ENCODE measurements at regions not wholly inside any gene's neighbourhood (a gene's known extent, or its start where the extent isn't known, plus 50 kb on each side); places are given as distances from the start of the nearest gene placed in this dataset.

DNA sequence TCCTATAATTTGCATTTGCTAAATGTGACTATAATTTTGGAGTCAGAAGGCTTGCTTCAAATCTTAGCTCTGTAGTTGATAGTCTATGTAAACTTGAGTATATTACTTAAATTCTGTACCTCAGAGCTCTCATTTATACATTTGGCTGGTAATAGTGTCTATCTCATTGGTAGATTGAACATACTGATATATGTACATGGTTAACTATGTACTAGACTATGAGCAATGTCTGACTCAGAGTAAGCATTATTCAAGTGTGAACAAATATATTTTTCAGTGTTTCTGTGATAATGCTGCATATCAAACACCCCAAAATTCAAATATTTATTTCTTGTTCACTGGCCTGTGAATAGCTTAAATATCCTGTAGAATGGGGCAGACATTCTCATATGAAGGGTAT lies 1568.9 kb upstream of the PABPC4L start:
- TF ChIP-seq CTCF (tag by site-specific recombination; IDR thresholded peaks at IDR 0.05) (no peak), ZNF10 (tag by site-specific recombination; IDR thresholded peaks at IDR 0.05) (no peak), ZNF23 (tag by site-specific recombination; IDR thresholded peaks at IDR 0.05; ENCODE audit: borderline replicate concordance) (no peak), ZNF311 (tag by site-specific recombination; IDR thresholded peaks at IDR 0.05; ENCODE audit: borderline replicate concordance) (no peak), ZNF274 (IDR thresholded peaks at IDR 0.05; ENCODE audit: low read length) (no peak), ZNF274 (tag by site-specific recombination; IDR thresholded peaks at IDR 0.05; ENCODE audit: borderline replicate concordance) (no peak), SP3 (tag by site-specific recombination; IDR thresholded peaks at IDR 0.05) (no peak), OVOL3 (tag by site-specific recombination; IDR thresholded peaks at IDR 0.05) (no peak), KLF17 (tag by site-specific recombination; IDR thresholded peaks at IDR 0.05) (no peak), ZNF175 (tag by site-specific recombination; IDR thresholded peaks at IDR 0.05) (no peak), ZNF623 (tag by site-specific recombination; IDR thresholded peaks at IDR 0.05) (no peak), ZNF19 (tag by site-specific recombination; IDR thresholded peaks at IDR 0.05; ENCODE audit: low read depth) (no peak), YY2 (tag by site-specific recombination; IDR thresholded peaks at IDR 0.05) (no peak)
- TF ChIP-seq, protein P1, sequence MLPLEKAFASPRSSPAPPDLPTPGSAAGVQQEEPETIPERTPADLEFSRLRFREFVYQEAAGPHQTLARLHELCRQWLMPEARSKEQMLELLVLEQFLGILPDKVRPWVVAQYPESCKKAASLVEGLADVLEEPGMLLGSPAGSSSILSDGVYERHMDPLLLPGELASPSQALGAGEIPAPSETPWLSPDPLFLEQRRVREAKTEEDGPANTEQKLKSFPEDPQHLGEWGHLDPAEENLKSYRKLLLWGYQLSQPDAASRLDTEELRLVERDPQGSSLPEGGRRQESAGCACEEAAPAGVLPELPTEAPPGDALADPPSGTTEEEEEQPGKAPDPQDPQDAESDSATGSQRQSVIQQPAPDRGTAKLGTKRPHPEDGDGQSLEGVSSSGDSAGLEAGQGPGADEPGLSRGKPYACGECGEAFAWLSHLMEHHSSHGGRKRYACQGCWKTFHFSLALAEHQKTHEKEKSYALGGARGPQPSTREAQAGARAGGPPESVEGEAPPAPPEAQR (tag by site-specific recombination; IDR thresholded peaks at IDR 0.05) = no peak
